Body of pancreas (tissue), 4 donors: ENCODE measurements at regions not wholly inside any gene's neighbourhood (a gene's known extent, or its start where the extent isn't known, plus 50 kb on each side); places are given as distances from the start of the nearest gene placed in this dataset.
"Not testable (repeated sequence)": the region's sequence is repeated elsewhere in the genome, so short reads cannot be mapped to it uniquely, and the experiment has no call there.

Source experiments
- ATAC-seq: fragments of 150-250 bp; one replicate; pipeline ENCODE4 v1.9.1; 2016
- DNase-seq, 4 donors: peaks; one replicate each; pipeline ENCODE4 v3.0.0-alpha.2; 2019
- H3K27ac ChIP-seq, 4 donors: fragments of 200-600 bp; sonication (generic); 1 replicate in 3 of 4; 2 replicates in 1 of 4; pipeline versions ENCODE4 v1.5.1 to v1.6.1; 2016 to 2019; ENCODE audit warnings: mild to moderate bottlenecking in 1 of 4, mixed read lengths in 1 of 4, moderate library complexity in 1 of 4
- H3K27me3 ChIP-seq, 2 donors: fragments of 200-600 bp; sonication (generic); one replicate each; pipeline ENCODE4 v1.6.0; 2016; ENCODE audit warnings: mild to moderate bottlenecking in 1 of 2
- H3K36me3 ChIP-seq, 2 donors: fragments of 200-600 bp; sonication (generic); replicated peaks in 1 of 2; 2 replicates each; pipeline ENCODE4 v1.5.1; 2016; ENCODE audit warnings: low read depth in 2 of 2; ENCODE audit not compliant: insufficient read depth in 1 of 2
- H3K4me1 ChIP-seq: fragments of 200-600 bp; sonication (generic); one replicate; pipeline ENCODE4 v1.6.0; 2016
- H3K4me3 ChIP-seq, 2 donors: fragments of 200-600 bp; sonication (generic); 1 replicate in 1 of 2; 2 replicates in 1 of 2; pipeline ENCODE4 v1.5.1; 2016 to 2019
- H3K9me3 ChIP-seq, 3 donors: fragments of 200-600 bp; sonication (generic); 1 replicate in 2 of 3; 2 replicates in 1 of 3; pipeline ENCODE4 v1.5.1; 2016
- POLR2A ChIP-seq, 3 donors: fragments of 450-650 bp; IDR thresholded peaks; one replicate each; pipeline ENCODE4 v1.6.1; 2016; ENCODE audit warnings: antibody characterized with exemption in 3 of 3, mild to moderate bottlenecking in 2 of 3
- WGBS, 2 donors: methylation state at CpG; one replicate each; pipeline ENCODE4 v1.1.5; 2017; 5-methylcytosine and 5-hydroxymethylcytosine counted together
- intact Hi-C: fragments of 100-400 bp; cut with DNase I; formaldehyde crosslinking; loops from one replicate; pipeline ENCODE4 v1.15.1; 2023
- TF ChIP-seq, protein P1 (sequence below), 7 experiments: fragments of 450-650 bp in 4 of 7; fragments of 200-600 bp in 3 of 7; sonication (generic) in 3 of 7; IDR thresholded peaks; one replicate each; pipeline ENCODE4 v1.5.1; 2016 to 2019; ENCODE audit warnings: antibody characterized with exemption in 7 of 7

DNA sequence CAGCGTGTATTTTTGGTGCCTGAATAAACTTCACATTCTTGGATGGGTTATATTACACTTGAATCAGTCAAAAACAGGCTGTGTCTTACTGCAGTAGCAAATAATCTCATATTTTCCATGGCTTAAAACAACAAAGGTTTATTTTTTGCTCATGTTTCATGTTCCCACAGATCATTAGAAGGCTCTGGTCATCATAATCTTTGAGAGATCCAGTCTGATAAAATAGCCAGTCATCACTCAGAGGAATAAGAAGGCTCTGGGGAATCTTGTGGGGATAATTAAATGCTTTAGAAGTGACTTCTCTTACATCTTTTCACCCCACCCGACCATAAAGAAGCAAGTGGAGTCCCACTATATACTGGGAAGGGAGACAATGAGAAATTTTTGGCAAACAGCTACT lies 417.7 kb downstream of the PSAT1 start:
- Histone ChIP-seq H3K4me3 (no peak overlapping the region), H3K36me3 (no peaks in the 10 kb centered on the region), H3K9me3 (no peaks in the 10 kb centered on the region), H3K4me1 (no peaks in the 10 kb centered on the region), H3K27ac (no peak overlapping the region), H3K27me3 (no peaks in the 10 kb centered on the region)
- 46 to 66% methylated on average over 2 of the region's 2 CpGs for WGBS, 2 donors
- ATAC-seq, result no peak
- no peak for DNase-seq
- intact Hi-C loops, result no loop called here
- no peak for TF ChIP-seq POLR2A (IDR thresholded peaks at IDR 0.05)
- TF ChIP-seq, protein P1, sequence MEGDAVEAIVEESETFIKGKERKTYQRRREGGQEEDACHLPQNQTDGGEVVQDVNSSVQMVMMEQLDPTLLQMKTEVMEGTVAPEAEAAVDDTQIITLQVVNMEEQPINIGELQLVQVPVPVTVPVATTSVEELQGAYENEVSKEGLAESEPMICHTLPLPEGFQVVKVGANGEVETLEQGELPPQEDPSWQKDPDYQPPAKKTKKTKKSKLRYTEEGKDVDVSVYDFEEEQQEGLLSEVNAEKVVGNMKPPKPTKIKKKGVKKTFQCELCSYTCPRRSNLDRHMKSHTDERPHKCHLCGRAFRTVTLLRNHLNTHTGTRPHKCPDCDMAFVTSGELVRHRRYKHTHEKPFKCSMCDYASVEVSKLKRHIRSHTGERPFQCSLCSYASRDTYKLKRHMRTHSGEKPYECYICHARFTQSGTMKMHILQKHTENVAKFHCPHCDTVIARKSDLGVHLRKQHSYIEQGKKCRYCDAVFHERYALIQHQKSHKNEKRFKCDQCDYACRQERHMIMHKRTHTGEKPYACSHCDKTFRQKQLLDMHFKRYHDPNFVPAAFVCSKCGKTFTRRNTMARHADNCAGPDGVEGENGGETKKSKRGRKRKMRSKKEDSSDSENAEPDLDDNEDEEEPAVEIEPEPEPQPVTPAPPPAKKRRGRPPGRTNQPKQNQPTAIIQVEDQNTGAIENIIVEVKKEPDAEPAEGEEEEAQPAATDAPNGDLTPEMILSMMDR (IDR thresholded peaks at IDR 0.05), result no peak

DNA sequence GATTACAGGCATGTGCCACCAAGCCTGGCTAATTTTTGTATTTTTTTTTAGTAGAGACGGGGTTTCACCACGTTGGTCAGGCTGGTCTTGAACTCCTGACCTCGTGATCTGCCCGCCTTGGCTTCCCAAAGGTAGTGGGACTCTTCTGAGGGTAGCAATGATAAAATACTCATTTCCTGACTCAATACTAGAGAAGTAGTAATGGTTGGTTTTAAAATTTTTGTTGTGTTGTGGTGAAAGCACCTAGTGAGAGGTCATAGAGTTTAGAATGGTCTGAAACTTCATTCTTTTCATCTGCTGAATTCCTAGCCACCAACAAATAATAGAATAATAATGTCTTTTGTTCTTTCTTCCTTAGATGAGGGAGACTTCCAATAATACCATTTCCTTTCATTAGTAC lies 422.1 kb downstream of the PSAT1 start:
- ATAC-seq, intact Hi-C loops, H3K9me3 ChIP-seq, H3K4me3 ChIP-seq, H3K36me3 ChIP-seq, DNase-seq, H3K27ac ChIP-seq, H3K4me1 ChIP-seq, H3K27me3 ChIP-seq: not testable (repeated sequence)
- WGBS, 2 donors, result 78 to 85% methylated on average over 4 of the region's 4 CpGs

DNA sequence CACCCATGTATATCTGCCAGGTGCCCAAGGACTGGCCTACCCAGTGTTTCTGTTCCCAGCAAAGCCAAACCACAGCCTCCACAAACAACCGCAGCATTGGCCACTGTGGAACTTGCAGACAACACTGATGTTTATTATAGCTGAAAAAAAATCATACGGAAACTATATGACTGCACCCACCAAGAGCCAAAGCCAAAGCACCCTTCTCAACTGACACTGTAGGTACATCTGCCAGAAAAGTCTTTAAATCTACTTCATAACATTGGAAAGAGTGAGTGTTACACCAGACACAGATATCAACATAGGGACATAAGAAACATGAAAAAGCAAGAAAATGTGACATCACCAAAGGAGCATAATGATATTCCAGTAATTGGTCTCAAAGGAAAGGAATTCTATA lies 428.0 kb downstream of the PSAT1 start:
- Histone ChIP-seq H3K36me3 (no peaks in the 10 kb centered on the region), H3K4me1 (no peaks in the 10 kb centered on the region), H3K27ac (no peak overlapping the region), H3K9me3 (no peaks in the 10 kb centered on the region), H3K27me3 (no peaks in the 10 kb centered on the region), H3K4me3 (no peak overlapping the region)
- no peak for DNase-seq
- ATAC-seq, result no peak
- TF ChIP-seq, protein P1 (IDR thresholded peaks at IDR 0.05), result no peak
- TF ChIP-seq POLR2A (IDR thresholded peaks at IDR 0.05), result no peak
- WGBS, 2 donors, result 81 to 85% methylated on average over 2 of the region's 2 CpGs
- intact Hi-C loops, result no loop called here

DNA sequence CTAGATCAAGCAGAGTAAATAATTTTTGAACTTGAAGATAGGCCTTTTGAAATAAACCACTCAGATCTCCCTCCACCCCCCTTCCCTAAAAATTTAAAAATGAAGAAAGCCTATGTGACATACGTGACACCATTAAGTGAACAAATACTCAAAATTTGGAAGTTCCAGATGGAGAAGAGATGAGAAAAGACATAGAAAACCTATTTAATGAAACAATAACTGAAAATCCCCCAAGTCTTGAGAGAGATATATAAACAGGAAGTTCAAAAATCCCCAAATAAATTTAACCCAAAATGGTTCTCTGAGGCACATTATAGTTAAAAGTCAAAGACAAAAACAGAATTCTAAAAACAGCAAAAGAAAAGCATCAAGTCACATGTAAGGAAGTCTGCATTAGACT lies 428.6 kb downstream of the PSAT1 start:
- Histone ChIP-seq H3K9me3 (no peaks in the 10 kb centered on the region), H3K27me3 (no peaks in the 10 kb centered on the region), H3K4me3 (no peak overlapping the region), H3K36me3 (no peaks in the 10 kb centered on the region), H3K4me1 (no peaks in the 10 kb centered on the region), H3K27ac (no peak overlapping the region)
- ATAC-seq (no peak), DNase-seq (no peak)
- intact Hi-C loops, result no loop called here
- TF ChIP-seq POLR2A (IDR thresholded peaks at IDR 0.05), result no peak
- TF ChIP-seq, protein P1 (IDR thresholded peaks at IDR 0.05), result no peak
- 80 to 82% methylated on average over 1 of the region's 1 CpG for WGBS, 2 donors

DNA sequence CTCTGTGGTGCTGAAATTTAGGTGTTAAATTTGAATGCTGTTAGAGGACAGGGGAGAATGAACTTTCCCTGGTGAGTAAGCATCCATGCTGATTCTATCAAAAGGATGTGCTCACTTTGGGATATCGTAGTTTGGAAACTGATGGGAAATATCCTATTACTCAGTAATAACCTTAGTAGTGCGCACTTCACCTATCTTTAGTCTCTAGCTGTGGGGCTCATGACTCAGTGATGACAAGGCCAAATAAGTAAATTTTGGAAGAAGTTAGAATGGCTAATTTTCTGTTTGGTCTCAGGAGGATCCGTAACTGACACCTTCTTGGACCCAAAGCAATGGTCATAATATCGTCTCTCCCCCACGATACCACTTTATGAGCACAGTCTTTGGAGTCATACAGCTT lies 448.4 kb downstream of the PSAT1 start:
- no peaks in the 10 kb centered on the region for H3K27me3 ChIP-seq

More for the DNA sequence above, 448.4 kb downstream of the PSAT1 start:
- Histone ChIP-seq H3K9me3 (no peaks in the 10 kb centered on the region), H3K27ac (no peak overlapping the region), H3K4me3 (no peak overlapping the region), H3K4me1 (no peaks in the 10 kb centered on the region), H3K36me3 (no peaks in the 10 kb centered on the region)
- intact Hi-C loops, result no loop called here
- TF ChIP-seq POLR2A (IDR thresholded peaks at IDR 0.05), result no peak
- TF ChIP-seq, protein P1 (IDR thresholded peaks at IDR 0.05), result no peak
- ATAC-seq (no peak), DNase-seq (no peak)
- WGBS, 2 donors, result 87 to 96% methylated on average over 5 of the region's 5 CpGs
